ENCODE measurements at regions not wholly inside any gene's neighbourhood (a gene's known extent, or its start where the extent isn't known, plus 50 kb on each side); places are given as distances from the start of the nearest gene placed in this dataset.

GRCh38 chr9:134993996-134994720, 76.4 kb upstream of the FCN1 start:
- no peak overlapping the region for H3K4ac ChIP-seq (ENCODE audit: low read depth in 1 of 2, low read length in 2 of 2)
- no peaks in the 10 kb centered on the region for H3K4me1 ChIP-seq (ENCODE audit: control insufficient read depth, insufficient read depth, low read depth, low read length)
- no peak overlapping the region for H4K91ac ChIP-seq (ENCODE audit: low read length)
- H3K9ac ChIP-seq (ENCODE audit: low read length), result no peak overlapping the region
- no peak overlapping the region for H3K27ac ChIP-seq (ENCODE audit: low read length, poor library complexity, severe bottlenecking)
- peaks cover 20% of the 10 kb centered on the region for H3K9me3 ChIP-seq (ENCODE audit: control insufficient read depth, low read length)
- H2BK15ac ChIP-seq (ENCODE audit: low read depth, poor library complexity, severe bottlenecking), result no peak overlapping the region
- DNase-seq, result no peak
- WGBS, result 73% methylated on average over 14 of the region's 15 CpGs
- H3K27me3 ChIP-seq (ENCODE audit: control insufficient read depth in 1 of 2, insufficient read depth in 1 of 2, low read length in 2 of 2), result peaks cover 0 to 27% of the 10 kb centered on the region in 2 experiments
- H3K4me2 ChIP-seq (ENCODE audit: low read length, poor library complexity, severe bottlenecking), result no peak overlapping the region
- no peak overlapping the region for H3K4me3 ChIP-seq (ENCODE audit: insufficient read depth in 1 of 2, low read depth in 1 of 2, low read length in 2 of 2)
- no peaks in the 10 kb centered on the region for H3K79me1 ChIP-seq (replicated peaks; ENCODE audit: low read length, poor library complexity, severe bottlenecking)
- H2BK5ac ChIP-seq (ENCODE audit: low read depth, low read length, poor library complexity, severe bottlenecking), result no peak overlapping the region
- no peak overlapping the region for H3K14ac ChIP-seq (ENCODE audit: low read length in 2 of 2)
- H3K36me3 ChIP-seq (ENCODE audit: control insufficient read depth in 1 of 2, insufficient read depth in 2 of 2, low read depth in 1 of 2, low read length in 2 of 2), result no peaks in the 10 kb centered on the region
- H3K18ac ChIP-seq (ENCODE audit: low read depth in 1 of 2, low read length in 2 of 2), result no peak overlapping the region
- no peak overlapping the region for H4K8ac ChIP-seq (ENCODE audit: low read length)
- H2AFZ ChIP-seq (ENCODE audit: low read depth, low read length), result no peak overlapping the region
- H2BK12ac ChIP-seq (ENCODE audit: low read length in 2 of 2), result no peak overlapping the region
- no peak overlapping the region for H3K23ac ChIP-seq (ENCODE audit: low read length in 2 of 2)
- H2BK120ac ChIP-seq (ENCODE audit: low read depth, low read length), result no peak overlapping the region
- H2AK5ac ChIP-seq (ENCODE audit: low read length, severe bottlenecking), result no peak overlapping the region

GRCh38 chr9:134994926-134995791, 77.4 kb upstream of the FCN1 start:
- no peak overlapping the region for H2BK12ac ChIP-seq (ENCODE audit: low read length in 2 of 2)
- H3K36me3 ChIP-seq (ENCODE audit: control insufficient read depth in 1 of 2, insufficient read depth in 2 of 2, low read depth in 1 of 2, low read length in 2 of 2), result no peaks in the 10 kb centered on the region
- no peak overlapping the region for H4K8ac ChIP-seq (ENCODE audit: low read length)
- H3K4me3 ChIP-seq (ENCODE audit: insufficient read depth in 1 of 2, low read depth in 1 of 2, low read length in 2 of 2), result no peak overlapping the region
- DNase-seq, result no peak
- no peak overlapping the region for H3K27ac ChIP-seq (ENCODE audit: low read length, poor library complexity, severe bottlenecking)
- no peak overlapping the region for H2BK15ac ChIP-seq (ENCODE audit: low read depth, poor library complexity, severe bottlenecking)
- H3K9ac ChIP-seq (ENCODE audit: low read length), result no peak overlapping the region
- no peak overlapping the region for H3K14ac ChIP-seq (ENCODE audit: low read length in 2 of 2)
- no peak overlapping the region for H4K91ac ChIP-seq (ENCODE audit: low read length)
- no peak overlapping the region for H3K4me2 ChIP-seq (ENCODE audit: low read length, poor library complexity, severe bottlenecking)
- H3K23ac ChIP-seq (ENCODE audit: low read length in 2 of 2), result no peak overlapping the region
- no peak overlapping the region for H3K4ac ChIP-seq (ENCODE audit: low read depth in 1 of 2, low read length in 2 of 2)
- no peak overlapping the region for H2BK5ac ChIP-seq (ENCODE audit: low read depth, low read length, poor library complexity, severe bottlenecking)
- no peak overlapping the region for H2AFZ ChIP-seq (ENCODE audit: low read depth, low read length)
- H2AK5ac ChIP-seq (ENCODE audit: low read length, severe bottlenecking), result no peak overlapping the region
- H2BK120ac ChIP-seq (ENCODE audit: low read depth, low read length), result no peak overlapping the region
- peaks cover 0 to 27% of the 10 kb centered on the region in 2 experiments for H3K27me3 ChIP-seq (ENCODE audit: control insufficient read depth in 1 of 2, insufficient read depth in 1 of 2, low read length in 2 of 2)
- no peak overlapping the region for H3K18ac ChIP-seq (ENCODE audit: low read depth in 1 of 2, low read length in 2 of 2)
- no peaks in the 10 kb centered on the region for H3K79me1 ChIP-seq (replicated peaks; ENCODE audit: low read length, poor library complexity, severe bottlenecking)
- H3K4me1 ChIP-seq (ENCODE audit: control insufficient read depth, insufficient read depth, low read depth, low read length), result no peaks in the 10 kb centered on the region
- H3K9me3 ChIP-seq (ENCODE audit: control insufficient read depth, low read length), result peaks cover 29% of the 10 kb centered on the region
- 89% methylated on average over 19 of the region's 19 CpGs for WGBS

DNA sequence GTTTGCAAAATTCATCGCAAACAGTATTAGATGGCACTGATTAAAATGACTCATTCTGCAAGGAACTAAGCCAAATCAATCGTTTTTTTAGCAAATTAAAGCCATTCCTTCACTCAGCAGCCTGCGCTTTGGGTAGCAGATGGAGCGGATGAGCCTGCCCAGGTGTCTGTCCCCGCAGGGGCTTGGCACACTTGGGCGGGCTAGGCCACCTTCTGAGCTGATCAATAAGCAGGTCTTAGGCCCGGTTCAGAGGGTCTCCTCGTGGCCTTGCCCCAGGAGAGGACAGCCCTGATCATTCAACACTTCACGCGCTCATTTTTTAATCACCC, 78.0 kb upstream of the FCN1 start:
- Histone ChIP-seq H3K4me1 (ENCODE audit: control insufficient read depth, insufficient read depth, low read depth, low read length) (no peaks in the 10 kb centered on the region), H2AK5ac (ENCODE audit: low read length, severe bottlenecking) (no peak overlapping the region), H4K8ac (ENCODE audit: low read length) (no peak overlapping the region), H3K27ac (ENCODE audit: low read length, poor library complexity, severe bottlenecking) (no peak overlapping the region), H2BK15ac (ENCODE audit: low read depth, poor library complexity, severe bottlenecking) (no peak overlapping the region), H4K91ac (ENCODE audit: low read length) (no peak overlapping the region), H3K9ac (ENCODE audit: low read length) (no peak overlapping the region), H2BK12ac (ENCODE audit: low read length in 2 of 2) (no peak overlapping the region), H3K27me3 (ENCODE audit: control insufficient read depth in 1 of 2, insufficient read depth in 1 of 2, low read length in 2 of 2) (peaks cover 0 to 27% of the 10 kb centered on the region in 2 experiments), H3K36me3 (ENCODE audit: control insufficient read depth in 1 of 2, insufficient read depth in 2 of 2, low read depth in 1 of 2, low read length in 2 of 2) (no peaks in the 10 kb centered on the region), H2AFZ (ENCODE audit: low read depth, low read length) (no peak overlapping the region), H3K4me2 (ENCODE audit: low read length, poor library complexity, severe bottlenecking) (no peak overlapping the region), H3K9me3 (ENCODE audit: control insufficient read depth, low read length) (peaks cover 35% of the 10 kb centered on the region), H3K4me3 (ENCODE audit: insufficient read depth in 1 of 2, low read depth in 1 of 2, low read length in 2 of 2) (no peak overlapping the region), H2BK5ac (ENCODE audit: low read depth, low read length, poor library complexity, severe bottlenecking) (no peak overlapping the region), H3K4ac (ENCODE audit: low read depth in 1 of 2, low read length in 2 of 2) (no peak overlapping the region), H3K23ac (ENCODE audit: low read length in 2 of 2) (no peak overlapping the region), H3K18ac (ENCODE audit: low read depth in 1 of 2, low read length in 2 of 2) (no peak overlapping the region), H2BK120ac (ENCODE audit: low read depth, low read length) (no peak overlapping the region), H3K79me1 (replicated peaks; ENCODE audit: low read length, poor library complexity, severe bottlenecking) (no peaks in the 10 kb centered on the region), H3K14ac (ENCODE audit: low read length in 2 of 2) (no peak overlapping the region)
- 75% methylated on average over 10 of the region's 10 CpGs for WGBS
- no peak for DNase-seq

All from mesenchymal stem cell (in vitro differentiated cells and primary cell).